ENCODE measurements at regions not wholly inside any gene's neighbourhood (a gene's known extent, or its start where the extent isn't known, plus 50 kb on each side); places are given as distances from the start of the nearest gene placed in this dataset.

- TF ChIP-seq POLR2A (IDR thresholded peaks at IDR 0.05) (no peak), CTCF (IDR thresholded peaks at IDR 0.05) (no peak)
Measured at GRCh38 chr2:52765735-52766134, 1001.9 kb upstream of the CHAC2 start.

All from lower leg skin (tissue), 3 donors.